Testis (tissue), 2 donors: ENCODE measurements at regions not wholly inside any gene's neighbourhood (a gene's known extent, or its start where the extent isn't known, plus 50 kb on each side); places are given as distances from the start of the nearest gene placed in this dataset.

ENCODE experiments used
- CTCF ChIP-seq, 3 experiments: fragments of 450-650 bp in 2 of 3; fragments of 200-600 bp in 1 of 3; sonication (generic) in 1 of 3; IDR thresholded peaks; one replicate each; pipeline ENCODE4 v1.5.1; 2016 to 2019; ENCODE audit warnings: antibody characterized with exemption in 3 of 3, mild to moderate bottlenecking in 2 of 3, moderate library complexity in 1 of 3
- POLR2A ChIP-seq: fragments of 450-650 bp; IDR thresholded peaks from one replicate; pipeline ENCODE4 v1.6.1; 2017; ENCODE audit warnings: antibody characterized with exemption, mild to moderate bottlenecking, moderate library complexity

GRCh38 chr10:65614956-65615565 lies 1310.8 kb upstream of the LRRTM3 start:
- TF ChIP-seq CTCF (IDR thresholded peaks at IDR 0.05) (no peak), POLR2A (no peak)
